ENCODE measurements at regions not wholly inside any gene's neighbourhood (a gene's known extent, or its start where the extent isn't known, plus 50 kb on each side); places are given as distances from the start of the nearest gene placed in this dataset.

DNA sequence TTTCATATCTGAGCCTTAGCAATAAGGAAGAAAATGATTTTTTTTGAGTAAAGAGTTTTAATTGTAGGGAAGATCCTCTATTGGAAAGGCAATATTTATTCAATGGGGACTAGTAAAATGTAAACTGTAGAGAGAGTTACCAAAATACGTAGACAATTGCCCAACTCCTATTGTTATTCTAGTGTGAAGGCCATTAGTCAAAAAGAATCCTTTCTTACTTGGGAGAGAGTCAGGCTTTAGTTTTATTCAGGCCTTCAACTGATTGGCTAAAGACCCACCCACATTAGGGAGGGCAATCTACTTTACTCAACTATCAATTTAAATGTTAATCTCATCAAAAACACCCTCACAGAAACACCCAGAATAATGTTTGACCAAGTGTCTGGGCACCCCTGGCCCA is 485.8 kb upstream of the ATXN7L3B start:
- Histone ChIP-seq H3K36me3 (ENCODE audit: control insufficient read depth in 4 of 4, insufficient read depth in 3 of 4, low read depth in 1 of 4, low read length in 3 of 4) (no peaks in the 10 kb centered on the region), H3K9ac (ENCODE audit: low read depth in 1 of 2, low read length in 2 of 2) (no peak overlapping the region), H3K9me3 (ENCODE audit: control insufficient read depth in 4 of 4, low read length in 3 of 4) (no peaks in the 10 kb centered on the region), H3K4me1 (ENCODE audit: control insufficient read depth in 4 of 4, insufficient read depth in 4 of 4, low read length in 3 of 4) (no peaks in the 10 kb centered on the region), H3K4me3 (ENCODE audit: low read depth in 1 of 3, low read length in 3 of 3) (no peak overlapping the region), H3K27me3 (ENCODE audit: control insufficient read depth in 4 of 4, insufficient read depth in 4 of 4, low read length in 3 of 4) (peaks cover 0 to 3% (median 0%) of the 10 kb centered on the region in 4 donors), H3K27ac (ENCODE audit: low read depth in 1 of 2, low read length in 2 of 2) (no peak overlapping the region)
- TF ChIP-seq, protein P1, sequence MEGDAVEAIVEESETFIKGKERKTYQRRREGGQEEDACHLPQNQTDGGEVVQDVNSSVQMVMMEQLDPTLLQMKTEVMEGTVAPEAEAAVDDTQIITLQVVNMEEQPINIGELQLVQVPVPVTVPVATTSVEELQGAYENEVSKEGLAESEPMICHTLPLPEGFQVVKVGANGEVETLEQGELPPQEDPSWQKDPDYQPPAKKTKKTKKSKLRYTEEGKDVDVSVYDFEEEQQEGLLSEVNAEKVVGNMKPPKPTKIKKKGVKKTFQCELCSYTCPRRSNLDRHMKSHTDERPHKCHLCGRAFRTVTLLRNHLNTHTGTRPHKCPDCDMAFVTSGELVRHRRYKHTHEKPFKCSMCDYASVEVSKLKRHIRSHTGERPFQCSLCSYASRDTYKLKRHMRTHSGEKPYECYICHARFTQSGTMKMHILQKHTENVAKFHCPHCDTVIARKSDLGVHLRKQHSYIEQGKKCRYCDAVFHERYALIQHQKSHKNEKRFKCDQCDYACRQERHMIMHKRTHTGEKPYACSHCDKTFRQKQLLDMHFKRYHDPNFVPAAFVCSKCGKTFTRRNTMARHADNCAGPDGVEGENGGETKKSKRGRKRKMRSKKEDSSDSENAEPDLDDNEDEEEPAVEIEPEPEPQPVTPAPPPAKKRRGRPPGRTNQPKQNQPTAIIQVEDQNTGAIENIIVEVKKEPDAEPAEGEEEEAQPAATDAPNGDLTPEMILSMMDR (IDR thresholded peaks at IDR 0.05; ENCODE audit: low read depth, low read length, missing input control), result no peak
- TF ChIP-seq GABPA (IDR thresholded peaks at IDR 0.05 in 1 of 2, conservative IDR thresholded peaks at IDR 0.05 in 1 of 2) (no peak), FOXA1 (IDR thresholded peaks at IDR 0.05) (no peak), YY1 (IDR thresholded peaks at IDR 0.05) (no peak)
- DNase-seq (ENCODE audit: low spot score), result no peak
- WGBS, result 66% methylated on average over 1 of the region's 1 CpG

GRCh38 chr12:74066476-74066875 is 471.2 kb upstream of the ATXN7L3B start:
- H3K27ac ChIP-seq (ENCODE audit: low read depth in 1 of 2, low read length in 2 of 2), result no peak overlapping the region
- WGBS, result 74% methylated on average over 2 of the region's 2 CpGs
- DNase-seq (ENCODE audit: low spot score), result no peak
- no peaks in the 10 kb centered on the region for H3K27me3 ChIP-seq (ENCODE audit: control insufficient read depth in 4 of 4, insufficient read depth in 4 of 4, low read length in 3 of 4)
- TF ChIP-seq RAD21 (IDR thresholded peaks at IDR 0.05), result no peak
- TF ChIP-seq HNF4G (IDR thresholded peaks at IDR 0.05), result no peak
- no peak for TF ChIP-seq TAF1 (conservative IDR thresholded peaks at IDR 0.05)
- TF ChIP-seq FOXA2 (IDR thresholded peaks at IDR 0.05), result no peak
- no peak for TF ChIP-seq FOXA1 (IDR thresholded peaks at IDR 0.05)
- H3K9me3 ChIP-seq (ENCODE audit: control insufficient read depth in 4 of 4, low read length in 3 of 4), result peaks cover 0 to 2% (median 0%) of the 10 kb centered on the region in 4 donors
- H3K4me1 ChIP-seq (ENCODE audit: control insufficient read depth in 4 of 4, insufficient read depth in 4 of 4, low read length in 3 of 4), result no peaks in the 10 kb centered on the region
- H3K4me3 ChIP-seq (ENCODE audit: low read depth in 1 of 3, low read length in 3 of 3), result no peak overlapping the region
- H3K36me3 ChIP-seq (ENCODE audit: control insufficient read depth in 4 of 4, insufficient read depth in 3 of 4, low read depth in 1 of 4, low read length in 3 of 4), result no peaks in the 10 kb centered on the region
- no peak overlapping the region for H3K9ac ChIP-seq (ENCODE audit: low read depth in 1 of 2, low read length in 2 of 2)

GRCh38 chr12:74071182-74071581 is 466.5 kb upstream of the ATXN7L3B start:
- no peak overlapping the region for H3K9ac ChIP-seq (ENCODE audit: low read depth in 1 of 2, low read length in 2 of 2)
- H3K27me3 ChIP-seq (ENCODE audit: control insufficient read depth in 4 of 4, insufficient read depth in 4 of 4, low read length in 3 of 4), result no peaks in the 10 kb centered on the region
- H3K4me1 ChIP-seq (ENCODE audit: control insufficient read depth in 4 of 4, insufficient read depth in 4 of 4, low read length in 3 of 4), result no peaks in the 10 kb centered on the region
- peaks cover 0 to 2% (median 0%) of the 10 kb centered on the region in 4 donors for H3K9me3 ChIP-seq (ENCODE audit: control insufficient read depth in 4 of 4, low read length in 3 of 4)
- no peak overlapping the region for H3K4me3 ChIP-seq (ENCODE audit: low read depth in 1 of 3, low read length in 3 of 3)
- H3K36me3 ChIP-seq (ENCODE audit: control insufficient read depth in 4 of 4, insufficient read depth in 3 of 4, low read depth in 1 of 4, low read length in 3 of 4), result no peaks in the 10 kb centered on the region
- 90% methylated on average over 3 of the region's 3 CpGs for WGBS
- H3K27ac ChIP-seq (ENCODE audit: low read depth in 1 of 2, low read length in 2 of 2), result no peak overlapping the region
- TF ChIP-seq YY1 (IDR thresholded peaks at IDR 0.05) (no peak), ATF3 (IDR thresholded peaks at IDR 0.05) (no peak), FOXA1 (IDR thresholded peaks at IDR 0.05) (no peak), HNF4G (IDR thresholded peaks at IDR 0.05) (no peak), RXRA (IDR thresholded peaks at IDR 0.05) (no peak), TAF1 (conservative IDR thresholded peaks at IDR 0.05) (no peak), RAD21 (IDR thresholded peaks at IDR 0.05) (no peak), HNF4A (conservative IDR thresholded peaks at IDR 0.05) (no peak), SP1 (IDR thresholded peaks at IDR 0.05) (no peak), MAX (IDR thresholded peaks at IDR 0.05) (no peak), FOXA2 (IDR thresholded peaks at IDR 0.05) (no peak), EGR1 (IDR thresholded peaks at IDR 0.05; ENCODE audit: low read depth in 2 of 2) (no peak)
- TF ChIP-seq, protein P1 (IDR thresholded peaks at IDR 0.05; ENCODE audit: low read depth, low read length, missing input control), result no peak
- no peak for DNase-seq (ENCODE audit: low spot score)
